ENCODE measurements at regions not wholly inside any gene's neighbourhood (a gene's known extent, or its start where the extent isn't known, plus 50 kb on each side); places are given as distances from the start of the nearest gene placed in this dataset.

DNA sequence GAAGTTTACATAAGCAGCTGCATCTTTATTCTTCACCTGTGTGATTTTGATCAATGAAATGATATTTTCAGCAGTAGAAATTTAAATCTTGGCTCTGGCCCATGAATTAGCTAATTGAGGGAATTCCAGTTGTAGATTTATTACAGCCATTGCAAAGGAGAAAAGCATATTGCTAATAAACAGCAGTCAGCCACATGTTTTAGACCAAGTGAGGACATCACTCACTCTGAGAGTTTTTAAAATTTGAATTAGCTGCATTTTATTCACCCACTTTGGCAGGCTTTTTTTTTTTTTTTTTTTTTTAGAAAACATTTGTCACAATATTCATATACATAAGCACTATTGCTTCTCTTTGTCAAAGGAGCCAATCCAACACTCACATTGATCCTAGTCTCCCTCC, 479.4 kb upstream of the VRK2 start:
- no peak for TF ChIP-seq POLR2A (IDR thresholded peaks at IDR 0.05)
- TF ChIP-seq, protein P1, sequence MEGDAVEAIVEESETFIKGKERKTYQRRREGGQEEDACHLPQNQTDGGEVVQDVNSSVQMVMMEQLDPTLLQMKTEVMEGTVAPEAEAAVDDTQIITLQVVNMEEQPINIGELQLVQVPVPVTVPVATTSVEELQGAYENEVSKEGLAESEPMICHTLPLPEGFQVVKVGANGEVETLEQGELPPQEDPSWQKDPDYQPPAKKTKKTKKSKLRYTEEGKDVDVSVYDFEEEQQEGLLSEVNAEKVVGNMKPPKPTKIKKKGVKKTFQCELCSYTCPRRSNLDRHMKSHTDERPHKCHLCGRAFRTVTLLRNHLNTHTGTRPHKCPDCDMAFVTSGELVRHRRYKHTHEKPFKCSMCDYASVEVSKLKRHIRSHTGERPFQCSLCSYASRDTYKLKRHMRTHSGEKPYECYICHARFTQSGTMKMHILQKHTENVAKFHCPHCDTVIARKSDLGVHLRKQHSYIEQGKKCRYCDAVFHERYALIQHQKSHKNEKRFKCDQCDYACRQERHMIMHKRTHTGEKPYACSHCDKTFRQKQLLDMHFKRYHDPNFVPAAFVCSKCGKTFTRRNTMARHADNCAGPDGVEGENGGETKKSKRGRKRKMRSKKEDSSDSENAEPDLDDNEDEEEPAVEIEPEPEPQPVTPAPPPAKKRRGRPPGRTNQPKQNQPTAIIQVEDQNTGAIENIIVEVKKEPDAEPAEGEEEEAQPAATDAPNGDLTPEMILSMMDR (IDR thresholded peaks at IDR 0.05): no peak
- ATAC-seq: no peak
- no peak overlapping the region for H3K4me3 ChIP-seq
- no peaks in the 10 kb centered on the region for H3K9me3 ChIP-seq
- H3K4me1 ChIP-seq: no peaks in the 10 kb centered on the region
- intact Hi-C loops (cut with DNase I): no loop called here
- no peak overlapping the region for H3K27ac ChIP-seq
- no peaks in the 10 kb centered on the region for H3K27me3 ChIP-seq
- H3K36me3 ChIP-seq (replicated peaks in 1 of 2; ENCODE audit: insufficient read depth in 1 of 2, low read depth in 2 of 2): no peaks in the 10 kb centered on the region
- no peak for DNase-seq

DNA sequence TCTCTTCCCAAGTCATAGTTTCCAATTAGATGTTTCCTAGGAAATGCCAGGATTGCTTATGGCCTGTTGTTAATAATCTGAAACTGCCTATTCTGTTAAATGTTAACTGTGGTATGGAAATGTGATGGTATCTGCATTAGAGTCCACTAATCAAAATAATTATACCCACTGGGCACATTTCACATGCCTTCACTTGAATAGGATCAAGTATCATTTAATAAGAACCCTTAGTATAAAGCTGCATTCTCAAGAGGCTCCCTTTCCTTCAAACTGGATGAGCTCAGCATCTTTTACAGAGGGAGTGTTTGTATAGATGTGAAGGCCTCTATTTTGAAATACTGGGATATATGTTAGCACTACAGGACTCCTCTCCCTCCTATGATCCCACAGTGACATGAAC, 477.2 kb upstream of the VRK2 start:
- Histone ChIP-seq H3K27me3 (no peaks in the 10 kb centered on the region), H3K9me3 (no peaks in the 10 kb centered on the region), H3K4me3 (no peak overlapping the region), H3K36me3 (replicated peaks in 1 of 2; ENCODE audit: insufficient read depth in 1 of 2, low read depth in 2 of 2) (no peaks in the 10 kb centered on the region), H3K4me1 (no peaks in the 10 kb centered on the region), H3K27ac (no peak overlapping the region)
- TF ChIP-seq, protein P1 (IDR thresholded peaks at IDR 0.05): no peak
- TF ChIP-seq POLR2A (IDR thresholded peaks at IDR 0.05): no peak
- DNase-seq: no peak
- no peak for ATAC-seq
- intact Hi-C loops (cut with DNase I): no loop called here

DNA sequence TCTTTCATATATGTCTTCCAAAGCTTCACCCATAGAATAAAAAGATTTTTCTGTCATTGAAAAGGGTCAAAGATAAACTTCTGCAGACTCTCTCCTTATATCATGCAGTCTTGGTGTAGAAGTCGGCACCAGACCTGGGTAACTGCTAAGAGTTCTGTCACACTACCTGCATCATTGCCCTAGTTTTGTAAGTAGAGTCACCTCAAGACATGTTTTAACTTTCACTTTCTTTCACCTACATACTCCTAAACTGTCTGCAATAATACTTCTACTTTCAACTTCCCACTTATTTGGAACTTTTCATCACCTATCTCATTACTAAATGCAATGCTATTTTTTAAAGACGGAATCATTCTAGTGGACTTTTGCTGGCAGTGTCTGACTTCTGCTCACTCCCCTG, 475.6 kb upstream of the VRK2 start:
- Histone ChIP-seq H3K27ac (no peak overlapping the region), H3K4me1 (no peaks in the 10 kb centered on the region), H3K27me3 (no peaks in the 10 kb centered on the region), H3K36me3 (replicated peaks in 1 of 2; ENCODE audit: insufficient read depth in 1 of 2, low read depth in 2 of 2) (no peaks in the 10 kb centered on the region), H3K9me3 (no peaks in the 10 kb centered on the region), H3K4me3 (no peak overlapping the region)
- ATAC-seq: no peak
- intact Hi-C loops (cut with DNase I): no loop called here
- 88 to 92% methylated on average over 2 of the region's 2 CpGs for WGBS, 2 donors
- TF ChIP-seq POLR2A (IDR thresholded peaks at IDR 0.05): no peak
- TF ChIP-seq, protein P1 (IDR thresholded peaks at IDR 0.05): no peak
- DNase-seq: no peak

DNA sequence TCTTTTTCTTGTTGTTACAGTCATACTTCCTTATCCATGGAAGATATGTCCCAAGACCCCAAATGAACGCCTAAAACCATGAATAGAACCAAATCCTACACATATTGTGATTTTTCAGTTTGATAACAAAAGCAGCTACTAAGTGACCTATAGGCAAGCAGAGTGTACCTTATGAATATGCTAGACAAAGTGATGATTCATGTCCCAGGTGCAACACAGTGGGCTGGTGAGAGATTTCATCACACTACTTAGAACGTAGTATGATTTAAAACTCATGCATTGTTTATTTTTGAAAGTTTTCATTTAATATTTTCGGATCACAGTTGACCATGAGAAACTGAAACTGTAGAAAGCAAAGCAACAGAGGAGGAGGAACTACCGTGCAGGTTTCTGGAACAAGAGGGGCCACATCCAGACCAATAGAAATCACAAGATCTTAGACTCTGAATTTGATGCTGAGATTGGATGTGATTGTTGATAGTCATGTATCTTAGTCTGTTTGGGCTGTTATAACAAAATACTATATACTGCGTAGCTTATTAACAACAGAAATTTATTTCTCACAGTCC, 470.8 kb upstream of the VRK2 start:
- H3K4me3 ChIP-seq: no peak overlapping the region
- no peaks in the 10 kb centered on the region for H3K27me3 ChIP-seq
- H3K36me3 ChIP-seq (replicated peaks in 1 of 2; ENCODE audit: insufficient read depth in 1 of 2, low read depth in 2 of 2): no peaks in the 10 kb centered on the region
- intact Hi-C loops (cut with DNase I): no loop called here
- ATAC-seq (no peak), DNase-seq (no peak)
- H3K9me3 ChIP-seq: no peaks in the 10 kb centered on the region
- 59 to 68% methylated on average over 5 of the region's 5 CpGs for WGBS, 2 donors
- no peaks in the 10 kb centered on the region for H3K4me1 ChIP-seq
- TF ChIP-seq, protein P1 (IDR thresholded peaks at IDR 0.05): no peak
- no peak for TF ChIP-seq POLR2A (IDR thresholded peaks at IDR 0.05)
- no peak overlapping the region for H3K27ac ChIP-seq

DNA sequence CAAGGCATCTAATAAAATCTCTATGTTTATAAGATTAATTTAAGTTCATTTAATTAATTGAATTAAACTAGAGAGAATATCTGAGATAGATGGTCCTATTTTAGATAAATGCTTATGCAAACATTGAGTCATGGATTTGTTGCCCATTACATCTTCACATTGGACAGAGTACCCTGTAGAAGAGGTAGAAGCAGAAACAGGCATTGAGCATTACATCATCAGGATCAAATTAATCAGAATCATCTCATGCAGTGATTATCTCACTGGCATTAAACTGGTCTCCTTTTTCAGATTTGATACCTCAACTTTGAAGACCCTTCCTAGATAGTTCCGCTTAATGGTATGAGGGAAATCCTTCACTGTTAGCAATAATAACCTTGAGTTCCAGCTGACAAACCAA, 469.6 kb upstream of the VRK2 start:
- TF ChIP-seq, protein P1 (IDR thresholded peaks at IDR 0.05): no peak
- TF ChIP-seq POLR2A (IDR thresholded peaks at IDR 0.05): no peak

More for the DNA sequence above, 469.6 kb upstream of the VRK2 start:
- Histone ChIP-seq H3K27ac (no peak overlapping the region), H3K4me3 (no peak overlapping the region), H3K4me1 (no peaks in the 10 kb centered on the region), H3K27me3 (no peaks in the 10 kb centered on the region), H3K36me3 (replicated peaks in 1 of 2; ENCODE audit: insufficient read depth in 1 of 2, low read depth in 2 of 2) (no peaks in the 10 kb centered on the region), H3K9me3 (no peaks in the 10 kb centered on the region)
- intact Hi-C loops (cut with DNase I): no loop called here
- ATAC-seq: no peak
- WGBS, 2 donors: 75 to 88% methylated on average over 1 of the region's 1 CpG
- no peak for DNase-seq
